Amygdala (tissue), 56 donors: ENCODE measurements at regions not wholly inside any gene's neighbourhood (a gene's known extent, or its start where the extent isn't known, plus 50 kb on each side); places are given as distances from the start of the nearest gene placed in this dataset.
A peak's percentile ranks its signal among the peaks of the same experiment; 100 is the strongest.

Source experiments
- DNase-seq, 56 donors: peaks; one replicate each; lab custom pipeline; 2025; lab: John Stamatoyannopoulos, UW

- no peak for DNase-seq
Measured at GRCh38 chr6:159100395-159101182, 55.8 kb upstream of the TAGAP start.

GRCh38 chr6:159099961-159100360, 55.2 kb upstream of the TAGAP start:
- no peak for DNase-seq

GRCh38 chr6:159099276-159099675, 54.5 kb upstream of the TAGAP start:
- no peak for DNase-seq

- no peak for DNase-seq
Measured at GRCh38 chr6:159098636-159099106, 53.9 kb upstream of the TAGAP start.

GRCh38 chr6:159097256-159097655, 52.5 kb upstream of the TAGAP start:
- no peak for DNase-seq

DNA sequence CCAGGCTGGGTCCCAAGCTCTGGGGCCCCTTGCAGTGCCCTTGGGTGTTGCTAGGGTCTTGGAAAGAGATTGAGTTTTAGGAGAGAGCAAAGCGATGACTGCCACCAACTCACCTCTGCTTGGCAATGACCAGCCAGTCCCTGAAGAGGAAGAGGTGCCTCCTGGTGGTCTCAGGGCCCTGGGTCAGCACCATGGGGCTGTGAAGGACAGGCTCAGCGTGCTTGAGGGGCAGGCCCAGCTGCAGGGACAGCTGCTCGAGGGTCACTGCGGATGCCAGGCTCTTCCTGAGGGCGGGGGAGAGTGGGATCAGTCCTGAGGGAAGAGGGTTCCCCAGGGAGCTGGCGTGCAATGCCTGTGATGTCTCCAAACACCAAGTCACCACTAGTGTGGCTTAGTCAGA, 50.8 kb upstream of the TAGAP start:
- DNase-seq: no peak

DNA sequence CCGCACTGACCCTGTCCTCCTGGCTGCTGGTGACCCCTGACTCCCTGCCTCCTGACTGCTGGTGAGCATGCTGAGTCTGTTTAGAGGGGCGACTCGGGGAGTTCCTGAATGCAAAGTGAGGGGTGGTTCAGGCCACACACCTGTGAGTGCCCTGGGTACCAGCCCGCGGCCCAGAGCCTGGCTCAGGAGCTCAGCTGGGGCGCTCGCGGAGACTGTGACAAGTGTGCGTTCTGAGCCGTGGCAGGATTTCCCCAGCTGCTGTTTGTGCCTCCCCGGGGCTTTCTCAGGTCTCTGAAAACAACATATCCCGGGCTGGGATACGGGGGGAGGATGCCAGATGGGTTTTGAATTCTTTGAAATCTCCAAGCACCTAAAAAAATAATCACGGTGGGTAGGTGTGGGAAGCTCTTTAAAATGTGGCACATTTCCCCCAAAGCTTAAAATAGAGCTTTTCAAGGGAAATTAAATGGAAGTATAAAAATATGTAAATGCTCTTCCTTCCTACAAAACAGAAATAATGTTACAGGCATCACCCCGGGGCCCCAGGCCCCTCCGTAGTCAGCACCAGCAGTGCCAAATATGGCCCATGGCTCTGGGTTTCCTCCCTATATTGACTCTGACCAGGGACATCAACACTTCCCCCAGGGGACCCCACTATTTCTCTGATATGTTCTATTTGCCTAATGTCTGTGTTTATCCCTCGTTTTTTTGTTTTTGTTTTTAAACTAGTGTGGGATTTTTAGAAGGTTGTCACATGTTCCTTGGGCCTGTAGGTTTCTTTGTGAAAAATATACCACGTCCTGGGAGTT, 49.9 kb upstream of the TAGAP start:
- DNase-seq: peak in 3 of 56 donors; percentile 22 to 29 (median 24)
